ENCODE measurements at regions not wholly inside any gene's neighbourhood (a gene's known extent, or its start where the extent isn't known, plus 50 kb on each side); places are given as distances from the start of the nearest gene placed in this dataset.

DNA sequence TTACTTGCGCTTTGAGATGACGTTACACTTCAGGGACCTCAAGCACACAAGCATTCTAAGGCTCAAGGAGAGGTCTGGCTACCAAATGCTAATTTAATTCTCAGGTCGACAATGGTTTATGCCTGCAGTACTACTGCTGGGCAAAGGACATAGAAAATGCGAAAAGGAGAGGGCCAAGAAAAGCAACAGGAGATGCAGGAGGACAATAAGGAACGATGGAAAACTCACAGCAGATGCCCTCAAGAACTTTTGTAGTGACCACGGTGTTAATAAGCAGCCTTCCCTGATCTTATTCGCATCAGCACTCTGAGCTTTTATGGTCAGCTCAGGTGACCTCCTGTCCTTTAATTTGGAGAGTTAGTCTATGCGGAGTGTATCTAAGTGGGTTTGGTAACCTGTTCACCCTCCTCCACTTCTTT is 146.3 kb downstream of the GPR85 start:
- Histone ChIP-seq H3K9me3 (ENCODE audit: control insufficient read depth in 1 of 2, insufficient read depth in 1 of 2, low read depth in 1 of 2, low read length in 2 of 2) (no peaks in the 10 kb centered on the region), H3K36me3 (ENCODE audit: control insufficient read depth in 1 of 2, insufficient read depth in 2 of 2, low read length in 2 of 2) (no peaks in the 10 kb centered on the region), H3K4me1 (ENCODE audit: control insufficient read depth in 1 of 2, insufficient read depth in 2 of 2, low read length in 2 of 2) (peaks cover 3 to 12% of the 10 kb centered on the region in 2 experiments; a peak in 2 of 4 replicates), H3K4me2 (ENCODE audit: low read length) (peak overlapping the region; percentile 73), H3K79me2 (ENCODE audit: insufficient read depth, low read length) (no peaks in the 10 kb centered on the region), H4K20me1 (ENCODE audit: insufficient read depth) (no peaks in the 10 kb centered on the region), H3K27ac (ENCODE audit: low read depth, low read length) (no peak overlapping the region), H3K27me3 (ENCODE audit: insufficient read depth, low read length) (no peaks in the 10 kb centered on the region), H3K9me2 (ENCODE audit: insufficient read depth) (no peaks in the 10 kb centered on the region), H2AFZ (ENCODE audit: low read depth, low read length, poor library complexity, severe bottlenecking) (peak overlapping the region; percentile 93), H3K4me3 (replicated peaks in 1 of 2; ENCODE audit: low read depth in 1 of 2, low read length in 2 of 2) (peak overlapping the region; percentile 84), H3K9ac (ENCODE audit: low read length) (peak overlapping the region; percentile 40)
- ChIA-PET CTCF (interaction anchor here (0.7 kb wide), 1 partner anchor 219 kb away, joined by 3 read pairs; no protein-coding TSS in a partner anchor), RAD21 (ENCODE audit: low non-redundant PET in 1 of 2, low total read pairs in 2 of 2, uncharacterized antibody in 2 of 2, unreplicated experiment in 2 of 2) (no interaction called here), POLR2A (interaction anchor here (0.9 kb wide), 2 partner anchors 14 to 490 kb away, joined by 3 to 4 read pairs; partner anchors contain the start of gene IFRD1)
- no peak for DNase-seq (ENCODE audit: low read depth, low spot score)
- BruUV-seq (replicated peaks): TSS peak; percentile 89
- TF ChIP-seq SIN3A (IDR thresholded peaks at IDR 0.05; ENCODE audit: low read depth) (no peak), JUND (IDR thresholded peaks at IDR 0.05) (no peak), EZH2 (IDR thresholded peaks at IDR 0.05) (no peak), EGR1 (IDR thresholded peaks at IDR 0.05; ENCODE audit: low read depth) (no peak), FOSL1 (IDR thresholded peaks at IDR 0.05; ENCODE audit: low read depth) (no peak), CEBPB (IDR thresholded peaks at IDR 0.05; ENCODE audit: low read depth) (no peak), CBX3 (IDR thresholded peaks at IDR 0.05; ENCODE audit: low read depth) (no peak), SP1 (IDR thresholded peaks at IDR 0.05; ENCODE audit: low read depth) (no peak), POLR2AphosphoS5 (IDR thresholded peaks at IDR 0.05; ENCODE audit: low read depth, low read length) (no peak), EZH2phosphoT487 (IDR thresholded peaks at IDR 0.05; ENCODE audit: borderline replicate concordance) (no peak), RAD21 (IDR thresholded peaks at IDR 0.05; ENCODE audit: low read depth) (no peak), ELF1 (IDR thresholded peaks at IDR 0.05; ENCODE audit: borderline replicate concordance, low read depth) (no peak), YY1 (IDR thresholded peaks at IDR 0.05; ENCODE audit: extremely low read depth, insufficient replicate concordance, low read depth, low read length) (no peak), ZNF274 (IDR thresholded peaks at IDR 0.05; ENCODE audit: low read depth, low read length) (no peak), MAX (IDR thresholded peaks at IDR 0.05) (no peak), ZFX (IDR thresholded peaks at IDR 0.05) (no peak)
- TF ChIP-seq, protein P1, sequence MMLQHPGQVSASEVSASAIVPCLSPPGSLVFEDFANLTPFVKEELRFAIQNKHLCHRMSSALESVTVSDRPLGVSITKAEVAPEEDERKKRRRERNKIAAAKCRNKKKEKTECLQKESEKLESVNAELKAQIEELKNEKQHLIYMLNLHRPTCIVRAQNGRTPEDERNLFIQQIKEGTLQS (IDR thresholded peaks at IDR 0.05): no peak
- TF ChIP-seq, protein P2, sequence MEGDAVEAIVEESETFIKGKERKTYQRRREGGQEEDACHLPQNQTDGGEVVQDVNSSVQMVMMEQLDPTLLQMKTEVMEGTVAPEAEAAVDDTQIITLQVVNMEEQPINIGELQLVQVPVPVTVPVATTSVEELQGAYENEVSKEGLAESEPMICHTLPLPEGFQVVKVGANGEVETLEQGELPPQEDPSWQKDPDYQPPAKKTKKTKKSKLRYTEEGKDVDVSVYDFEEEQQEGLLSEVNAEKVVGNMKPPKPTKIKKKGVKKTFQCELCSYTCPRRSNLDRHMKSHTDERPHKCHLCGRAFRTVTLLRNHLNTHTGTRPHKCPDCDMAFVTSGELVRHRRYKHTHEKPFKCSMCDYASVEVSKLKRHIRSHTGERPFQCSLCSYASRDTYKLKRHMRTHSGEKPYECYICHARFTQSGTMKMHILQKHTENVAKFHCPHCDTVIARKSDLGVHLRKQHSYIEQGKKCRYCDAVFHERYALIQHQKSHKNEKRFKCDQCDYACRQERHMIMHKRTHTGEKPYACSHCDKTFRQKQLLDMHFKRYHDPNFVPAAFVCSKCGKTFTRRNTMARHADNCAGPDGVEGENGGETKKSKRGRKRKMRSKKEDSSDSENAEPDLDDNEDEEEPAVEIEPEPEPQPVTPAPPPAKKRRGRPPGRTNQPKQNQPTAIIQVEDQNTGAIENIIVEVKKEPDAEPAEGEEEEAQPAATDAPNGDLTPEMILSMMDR (IDR thresholded peaks at IDR 0.05 in 2 of 3, conservative IDR thresholded peaks at IDR 0.05 in 1 of 3; ENCODE audit: borderline replicate concordance in 1 of 3, insufficient read depth in 1 of 3, low read depth in 2 of 3, low read length in 2 of 3): no peak
- TF ChIP-seq, protein P3, sequence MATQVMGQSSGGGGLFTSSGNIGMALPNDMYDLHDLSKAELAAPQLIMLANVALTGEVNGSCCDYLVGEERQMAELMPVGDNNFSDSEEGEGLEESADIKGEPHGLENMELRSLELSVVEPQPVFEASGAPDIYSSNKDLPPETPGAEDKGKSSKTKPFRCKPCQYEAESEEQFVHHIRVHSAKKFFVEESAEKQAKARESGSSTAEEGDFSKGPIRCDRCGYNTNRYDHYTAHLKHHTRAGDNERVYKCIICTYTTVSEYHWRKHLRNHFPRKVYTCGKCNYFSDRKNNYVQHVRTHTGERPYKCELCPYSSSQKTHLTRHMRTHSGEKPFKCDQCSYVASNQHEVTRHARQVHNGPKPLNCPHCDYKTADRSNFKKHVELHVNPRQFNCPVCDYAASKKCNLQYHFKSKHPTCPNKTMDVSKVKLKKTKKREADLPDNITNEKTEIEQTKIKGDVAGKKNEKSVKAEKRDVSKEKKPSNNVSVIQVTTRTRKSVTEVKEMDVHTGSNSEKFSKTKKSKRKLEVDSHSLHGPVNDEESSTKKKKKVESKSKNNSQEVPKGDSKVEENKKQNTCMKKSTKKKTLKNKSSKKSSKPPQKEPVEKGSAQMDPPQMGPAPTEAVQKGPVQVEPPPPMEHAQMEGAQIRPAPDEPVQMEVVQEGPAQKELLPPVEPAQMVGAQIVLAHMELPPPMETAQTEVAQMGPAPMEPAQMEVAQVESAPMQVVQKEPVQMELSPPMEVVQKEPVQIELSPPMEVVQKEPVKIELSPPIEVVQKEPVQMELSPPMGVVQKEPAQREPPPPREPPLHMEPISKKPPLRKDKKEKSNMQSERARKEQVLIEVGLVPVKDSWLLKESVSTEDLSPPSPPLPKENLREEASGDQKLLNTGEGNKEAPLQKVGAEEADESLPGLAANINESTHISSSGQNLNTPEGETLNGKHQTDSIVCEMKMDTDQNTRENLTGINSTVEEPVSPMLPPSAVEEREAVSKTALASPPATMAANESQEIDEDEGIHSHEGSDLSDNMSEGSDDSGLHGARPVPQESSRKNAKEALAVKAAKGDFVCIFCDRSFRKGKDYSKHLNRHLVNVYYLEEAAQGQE (IDR thresholded peaks at IDR 0.05; ENCODE audit: low read depth): no peak
- intact Hi-C loops (cut with micrococcal nuclease): no loop called here
- peak; percentile 43 for ATAC-seq
